Endothelial cell of umbilical vein (primary cell): ENCODE measurements at regions not wholly inside any gene's neighbourhood (a gene's known extent, or its start where the extent isn't known, plus 50 kb on each side); places are given as distances from the start of the nearest gene placed in this dataset.

Experiments
- POLR2A ChIP-seq: IDR thresholded peaks from 2 replicates; pipeline ENCODE4 v1.6.1; 2012; ENCODE audit warnings: low read depth, mild to moderate bottlenecking, control low read depth, low read length
- TF ChIP-seq, protein P1 (sequence below), 2 donors: IDR thresholded peaks; 1 replicate in 1 of 2; 2 replicates in 1 of 2; pipeline ENCODE4 v1.5.1; 2011; ENCODE audit warnings: low read length in 2 of 2, mild to moderate bottlenecking in 2 of 2, moderate library complexity in 2 of 2, control low read depth in 1 of 2, inconsistent platforms in 1 of 2, low read depth in 1 of 2; ENCODE audit not compliant: insufficient read depth in 1 of 2; ENCODE audit errors: extremely low read depth in 1 of 2

DNA sequence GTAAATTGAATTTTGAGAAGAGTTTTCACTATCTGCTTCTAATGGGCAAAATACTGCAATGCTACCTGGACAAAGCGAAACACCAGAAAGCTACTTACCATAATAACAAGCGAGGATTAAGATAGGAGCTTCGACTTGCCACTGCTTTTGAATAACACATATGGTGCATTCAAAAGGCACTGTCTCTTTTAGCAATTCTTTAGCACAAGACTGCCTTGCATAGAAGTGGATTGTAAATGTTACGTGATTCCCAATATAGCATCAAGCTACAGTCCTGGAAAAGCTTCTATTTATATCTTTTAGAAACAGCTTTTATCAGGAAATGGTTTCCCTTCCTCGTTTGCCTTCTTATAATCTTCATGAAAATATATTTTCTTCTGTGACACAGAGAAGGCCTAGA, 258.7 kb upstream of the PDE3A start:
- TF ChIP-seq POLR2A, result no peak
- TF ChIP-seq, protein P1, sequence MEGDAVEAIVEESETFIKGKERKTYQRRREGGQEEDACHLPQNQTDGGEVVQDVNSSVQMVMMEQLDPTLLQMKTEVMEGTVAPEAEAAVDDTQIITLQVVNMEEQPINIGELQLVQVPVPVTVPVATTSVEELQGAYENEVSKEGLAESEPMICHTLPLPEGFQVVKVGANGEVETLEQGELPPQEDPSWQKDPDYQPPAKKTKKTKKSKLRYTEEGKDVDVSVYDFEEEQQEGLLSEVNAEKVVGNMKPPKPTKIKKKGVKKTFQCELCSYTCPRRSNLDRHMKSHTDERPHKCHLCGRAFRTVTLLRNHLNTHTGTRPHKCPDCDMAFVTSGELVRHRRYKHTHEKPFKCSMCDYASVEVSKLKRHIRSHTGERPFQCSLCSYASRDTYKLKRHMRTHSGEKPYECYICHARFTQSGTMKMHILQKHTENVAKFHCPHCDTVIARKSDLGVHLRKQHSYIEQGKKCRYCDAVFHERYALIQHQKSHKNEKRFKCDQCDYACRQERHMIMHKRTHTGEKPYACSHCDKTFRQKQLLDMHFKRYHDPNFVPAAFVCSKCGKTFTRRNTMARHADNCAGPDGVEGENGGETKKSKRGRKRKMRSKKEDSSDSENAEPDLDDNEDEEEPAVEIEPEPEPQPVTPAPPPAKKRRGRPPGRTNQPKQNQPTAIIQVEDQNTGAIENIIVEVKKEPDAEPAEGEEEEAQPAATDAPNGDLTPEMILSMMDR (IDR thresholded peaks at IDR 0.05; ENCODE audit: extremely low read depth in 1 of 2, insufficient read depth in 1 of 2, low read depth in 1 of 2, low read length in 2 of 2), result no peak
